ENCODE measurements at regions not wholly inside any gene's neighbourhood (a gene's known extent, or its start where the extent isn't known, plus 50 kb on each side); places are given as distances from the start of the nearest gene placed in this dataset.

- no peak for DNase-seq (ENCODE audit: low spot score in 2 of 2)
Measured at GRCh38 chr12:24325331-24325730, 375.9 kb upstream of the SOX5 start.

GRCh38 chr12:24307716-24308335 is 358.4 kb upstream of the SOX5 start:
- TF ChIP-seq POLR2A (IDR thresholded peaks at IDR 0.05) (no peak), CTCF (IDR thresholded peaks at IDR 0.05) (no peak), POLR2AphosphoS5 (IDR thresholded peaks at IDR 0.05) (no peak)
- no peaks in the 10 kb centered on the region for H3K4me1 ChIP-seq
- DNase-seq (ENCODE audit: low spot score in 2 of 2) = no peak
- H3K27me3 ChIP-seq = no peaks in the 10 kb centered on the region
- intact Hi-C loops (cut with DNase I; ENCODE audit: low total_unique reads) = loop anchor here (10.0 kb wide), 1 partner anchor 933 kb away; no protein-coding TSS in a partner anchor
- no peak overlapping the region for H3K4me3 ChIP-seq
- no peaks in the 10 kb centered on the region for H3K9me3 ChIP-seq
- no peaks in the 10 kb centered on the region for H3K36me3 ChIP-seq
- no peak overlapping the region for H3K27ac ChIP-seq

More at GRCh38 chr12:24325331-24325730, 375.9 kb upstream of the SOX5 start:
- H3K36me3 ChIP-seq = no peaks in the 10 kb centered on the region
- no peaks in the 10 kb centered on the region for H3K27me3 ChIP-seq
- H3K9me3 ChIP-seq = no peaks in the 10 kb centered on the region
- intact Hi-C loops (cut with DNase I; ENCODE audit: low total_unique reads) = no loop called here
- no peak for TF ChIP-seq POLR2AphosphoS5 (IDR thresholded peaks at IDR 0.05)
- H3K4me3 ChIP-seq = no peak overlapping the region
- H3K27ac ChIP-seq = no peak overlapping the region
- no peaks in the 10 kb centered on the region for H3K4me1 ChIP-seq

GRCh38 chr12:24307153-24307552 is 357.7 kb upstream of the SOX5 start:
- intact Hi-C loops (cut with DNase I; ENCODE audit: low total_unique reads) = loop anchor here (10.0 kb wide), 1 partner anchor 932 kb away; no protein-coding TSS in a partner anchor
- no peaks in the 10 kb centered on the region for H3K27me3 ChIP-seq
- DNase-seq (ENCODE audit: low spot score in 2 of 2) = no peak
- H3K4me3 ChIP-seq = no peak overlapping the region
- no peaks in the 10 kb centered on the region for H3K9me3 ChIP-seq
- TF ChIP-seq POLR2A (IDR thresholded peaks at IDR 0.05) = no peak
- no peak overlapping the region for H3K27ac ChIP-seq
- no peaks in the 10 kb centered on the region for H3K4me1 ChIP-seq
- no peaks in the 10 kb centered on the region for H3K36me3 ChIP-seq

GRCh38 chr12:24306001-24306400 is 356.5 kb upstream of the SOX5 start:
- no peak for DNase-seq (ENCODE audit: low spot score in 2 of 2)
- H3K4me1 ChIP-seq = no peaks in the 10 kb centered on the region
- no peak overlapping the region for H3K27ac ChIP-seq
- TF ChIP-seq CTCF (IDR thresholded peaks at IDR 0.05) (no peak), POLR2AphosphoS5 (IDR thresholded peaks at IDR 0.05) (no peak), POLR2A (IDR thresholded peaks at IDR 0.05) (no peak)
- H3K27me3 ChIP-seq = no peaks in the 10 kb centered on the region
- no peaks in the 10 kb centered on the region for H3K36me3 ChIP-seq
- H3K4me3 ChIP-seq = no peak overlapping the region
- intact Hi-C loops (cut with DNase I; ENCODE audit: low total_unique reads) = loop anchor here (10.0 kb wide), 1 partner anchor 931 kb away; no protein-coding TSS in a partner anchor
- H3K9me3 ChIP-seq = no peaks in the 10 kb centered on the region

- TF ChIP-seq POLR2AphosphoS5 (IDR thresholded peaks at IDR 0.05) = no peak
- TF ChIP-seq POLR2A (IDR thresholded peaks at IDR 0.05) = no peak
- TF ChIP-seq CTCF (IDR thresholded peaks at IDR 0.05) = no peak
- no peak for DNase-seq (ENCODE audit: low spot score in 2 of 2)
- no peaks in the 10 kb centered on the region for H3K4me1 ChIP-seq
- H3K4me3 ChIP-seq = no peak overlapping the region
- no peak overlapping the region for H3K27ac ChIP-seq
- intact Hi-C loops (cut with DNase I; ENCODE audit: low total_unique reads) = loop anchor here (10.0 kb wide), 1 partner anchor 929 kb away; no protein-coding TSS in a partner anchor
- no peaks in the 10 kb centered on the region for H3K27me3 ChIP-seq
- H3K9me3 ChIP-seq = no peaks in the 10 kb centered on the region
- H3K36me3 ChIP-seq = no peaks in the 10 kb centered on the region
Measured at GRCh38 chr12:24304285-24304684, 354.8 kb upstream of the SOX5 start.

GRCh38 chr12:24302708-24303107 is 353.2 kb upstream of the SOX5 start:
- H3K27ac ChIP-seq = no peak overlapping the region
- H3K27me3 ChIP-seq = no peaks in the 10 kb centered on the region
- H3K4me3 ChIP-seq = no peak overlapping the region
- TF ChIP-seq CTCF (IDR thresholded peaks at IDR 0.05) (no peak), POLR2A (IDR thresholded peaks at IDR 0.05) (no peak), POLR2AphosphoS5 (IDR thresholded peaks at IDR 0.05) (no peak)
- intact Hi-C loops (cut with DNase I; ENCODE audit: low total_unique reads) = loop anchor here (10.0 kb wide), 1 partner anchor 928 kb away; no protein-coding TSS in a partner anchor
- no peaks in the 10 kb centered on the region for H3K36me3 ChIP-seq
- H3K4me1 ChIP-seq = no peaks in the 10 kb centered on the region
- no peak for DNase-seq (ENCODE audit: low spot score in 2 of 2)
- no peaks in the 10 kb centered on the region for H3K9me3 ChIP-seq

All from breast epithelium (tissue), 4 donors.